Neutrophil (primary cell): ENCODE measurements at regions not wholly inside any gene's neighbourhood (a gene's known extent, or its start where the extent isn't known, plus 50 kb on each side); places are given as distances from the start of the nearest gene placed in this dataset.

Experiments
- H3K27ac ChIP-seq: fragments of 200-600 bp; sonication (generic); 2 replicates; pipeline ENCODE4 v1.5.1; 2016; ENCODE audit warnings: mild to moderate bottlenecking, moderate library complexity
- H3K27me3 ChIP-seq: fragments of 200-600 bp; sonication (generic); 2 replicates; pipeline ENCODE4 v1.6.0; 2016; ENCODE audit warnings: mild to moderate bottlenecking
- H3K36me3 ChIP-seq: fragments of 200-600 bp; sonication (generic); 2 replicates; pipeline ENCODE4 v1.5.1; 2017
- H3K4me1 ChIP-seq, 2 experiments: fragments of 200-600 bp in 1 of 2; sonication (generic) in 1 of 2; 1 replicate in 1 of 2; 2 replicates in 1 of 2; pipeline versions ENCODE4 v1.5.1 to v1.6.1; 2013 to 2016; ENCODE audit warnings: low read depth in 1 of 2, low read length in 1 of 2, mild to moderate bottlenecking in 1 of 2, moderate library complexity in 1 of 2; ENCODE audit not compliant: control insufficient read depth in 1 of 2, insufficient read depth in 1 of 2
- H3K4me3 ChIP-seq, 2 experiments: fragments of 200-600 bp in 1 of 2; sonication (generic) in 1 of 2; 1 replicate in 1 of 2; 2 replicates in 1 of 2; pipeline ENCODE4 v1.5.1; 2013 to 2016; ENCODE audit warnings: low read depth in 1 of 2, low read length in 1 of 2, mild to moderate bottlenecking in 1 of 2, moderate library complexity in 1 of 2
- H3K9me3 ChIP-seq: fragments of 200-600 bp; sonication (generic); 2 replicates; pipeline ENCODE4 v1.5.1; 2016
- CTCF ChIP-seq: fragments of 200-600 bp; sonication (generic); IDR thresholded peaks from 2 replicates; pipeline ENCODE4 v1.5.1; 2016; ENCODE audit warnings: antibody characterized with exemption

DNA sequence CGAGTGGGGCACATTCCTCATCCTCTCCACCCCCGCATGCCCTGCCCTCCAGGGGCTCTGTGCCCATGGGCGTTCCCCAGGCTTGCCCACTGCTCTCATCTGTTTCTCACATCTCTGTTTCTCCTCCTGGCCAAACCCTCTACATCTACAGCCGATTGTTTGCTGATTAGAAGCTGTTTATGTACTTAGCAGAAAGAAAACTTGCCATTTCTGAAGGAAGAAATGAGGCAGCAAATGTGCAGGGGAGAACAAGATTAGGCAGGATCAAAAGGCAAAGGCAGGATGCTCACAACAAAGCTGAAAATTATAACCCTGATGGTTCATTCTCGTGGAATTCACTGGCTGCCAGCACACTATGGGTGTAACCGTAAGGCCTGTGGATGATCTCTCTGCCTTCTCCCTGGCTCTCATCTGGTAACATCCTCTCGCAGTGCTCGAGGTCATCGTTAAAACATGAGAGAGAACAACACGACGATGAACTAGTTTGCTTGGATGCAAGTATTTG, 111.6 kb upstream of the KLF14 start:
- TF ChIP-seq CTCF: no peak
- peaks cover 17 to 19% of the 10 kb centered on the region in 2 experiments for H3K4me1 ChIP-seq
- H3K27ac ChIP-seq: no peak overlapping the region
- no peaks in the 10 kb centered on the region for H3K27me3 ChIP-seq
- no peaks in the 10 kb centered on the region for H3K9me3 ChIP-seq
- no peak overlapping the region for H3K4me3 ChIP-seq
- H3K36me3 ChIP-seq: no peaks in the 10 kb centered on the region

DNA sequence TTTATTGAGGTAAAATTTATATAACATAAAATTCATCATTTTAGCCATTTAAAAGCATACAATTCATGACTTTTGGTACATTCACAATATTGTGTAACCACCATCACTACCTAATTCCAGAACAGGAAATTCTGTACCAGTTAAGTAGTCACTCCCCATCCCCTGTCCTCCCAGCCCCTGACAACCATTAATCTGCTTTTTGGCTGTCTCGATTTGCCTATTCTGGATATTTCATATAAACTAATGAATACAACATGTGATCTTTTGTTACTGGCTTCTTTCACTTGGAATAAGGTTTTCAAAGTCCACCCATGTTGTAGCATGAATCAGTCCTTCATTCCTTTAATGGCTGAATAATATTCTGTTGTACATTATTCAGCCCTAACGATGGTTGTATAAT, 115.6 kb upstream of the KLF14 start:
- H3K27ac ChIP-seq: no peak overlapping the region
- no peaks in the 10 kb centered on the region for H3K36me3 ChIP-seq
- no peak for TF ChIP-seq CTCF
- no peak overlapping the region for H3K4me3 ChIP-seq
- no peaks in the 10 kb centered on the region for H3K27me3 ChIP-seq
- H3K4me1 ChIP-seq: no peaks in the 10 kb centered on the region
- no peaks in the 10 kb centered on the region for H3K9me3 ChIP-seq

GRCh38 chr7:130850956-130851355, 116.9 kb upstream of the KLF14 start:
- Histone ChIP-seq H3K4me3 (no peak overlapping the region), H3K36me3 (no peaks in the 10 kb centered on the region), H3K4me1 (no peaks in the 10 kb centered on the region), H3K27ac (no peak overlapping the region), H3K27me3 (no peaks in the 10 kb centered on the region), H3K9me3 (no peaks in the 10 kb centered on the region)
- TF ChIP-seq CTCF: no peak

DNA sequence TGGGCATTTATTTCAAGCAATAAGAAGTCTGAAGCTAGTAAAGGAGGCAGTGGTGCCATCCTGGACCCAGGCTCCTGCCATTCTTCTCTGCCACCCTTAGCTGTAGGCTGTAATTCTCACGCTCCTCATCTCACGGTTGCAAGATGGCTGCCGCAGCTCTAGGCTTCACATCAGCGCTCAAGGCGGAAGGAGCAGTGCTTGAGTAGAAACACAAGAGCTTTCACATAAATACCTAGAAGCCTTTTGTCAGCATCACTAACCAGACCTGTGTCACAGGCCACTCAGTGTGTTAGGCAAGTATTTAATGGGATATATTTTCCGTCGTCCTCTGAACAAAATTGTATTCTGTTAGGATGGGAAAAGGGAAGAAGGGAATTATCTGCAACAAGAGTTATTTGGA, 118.9 kb upstream of the KLF14 start:
- Histone ChIP-seq H3K9me3 (peaks cover 11% of the 10 kb centered on the region), H3K27ac (no peak overlapping the region), H3K4me1 (no peaks in the 10 kb centered on the region), H3K4me3 (no peak overlapping the region), H3K27me3 (no peaks in the 10 kb centered on the region), H3K36me3 (no peaks in the 10 kb centered on the region)
- no peak for TF ChIP-seq CTCF

- Histone ChIP-seq H3K9me3 (peaks cover 11% of the 10 kb centered on the region), H3K27ac (no peak overlapping the region), H3K27me3 (no peaks in the 10 kb centered on the region), H3K4me3 (no peak overlapping the region), H3K4me1 (no peaks in the 10 kb centered on the region), H3K36me3 (no peaks in the 10 kb centered on the region)
- no peak for TF ChIP-seq CTCF
Observed at GRCh38 chr7:130853503-130854279, 119.7 kb upstream of the KLF14 start.
